Transverse colon (tissue), 4 donors: ENCODE measurements at regions not wholly inside any gene's neighbourhood (a gene's known extent, or its start where the extent isn't known, plus 50 kb on each side); places are given as distances from the start of the nearest gene placed in this dataset.

Experiments
- CTCF ChIP-seq, 5 experiments: fragments of 200-600 bp in 3 of 5; fragments of 450-650 bp in 2 of 5; sonication (generic) in 3 of 5; IDR thresholded peaks; 1 replicate in 2 of 5; 2 replicates in 3 of 5; pipeline ENCODE4 v1.5.1; 2016 to 2017; ENCODE audit warnings: antibody characterized with exemption in 5 of 5, inconsistent platforms in 3 of 5, mild to moderate bottlenecking in 2 of 5, moderate library complexity in 1 of 5
- POLR2AphosphoS5 ChIP-seq, 3 donors: sonication (generic); formaldehyde crosslinking; IDR thresholded peaks; one replicate each; pipeline ENCODE4 v1.6.1; 2016; ENCODE audit warnings: antibody characterized with exemption in 3 of 3

DNA sequence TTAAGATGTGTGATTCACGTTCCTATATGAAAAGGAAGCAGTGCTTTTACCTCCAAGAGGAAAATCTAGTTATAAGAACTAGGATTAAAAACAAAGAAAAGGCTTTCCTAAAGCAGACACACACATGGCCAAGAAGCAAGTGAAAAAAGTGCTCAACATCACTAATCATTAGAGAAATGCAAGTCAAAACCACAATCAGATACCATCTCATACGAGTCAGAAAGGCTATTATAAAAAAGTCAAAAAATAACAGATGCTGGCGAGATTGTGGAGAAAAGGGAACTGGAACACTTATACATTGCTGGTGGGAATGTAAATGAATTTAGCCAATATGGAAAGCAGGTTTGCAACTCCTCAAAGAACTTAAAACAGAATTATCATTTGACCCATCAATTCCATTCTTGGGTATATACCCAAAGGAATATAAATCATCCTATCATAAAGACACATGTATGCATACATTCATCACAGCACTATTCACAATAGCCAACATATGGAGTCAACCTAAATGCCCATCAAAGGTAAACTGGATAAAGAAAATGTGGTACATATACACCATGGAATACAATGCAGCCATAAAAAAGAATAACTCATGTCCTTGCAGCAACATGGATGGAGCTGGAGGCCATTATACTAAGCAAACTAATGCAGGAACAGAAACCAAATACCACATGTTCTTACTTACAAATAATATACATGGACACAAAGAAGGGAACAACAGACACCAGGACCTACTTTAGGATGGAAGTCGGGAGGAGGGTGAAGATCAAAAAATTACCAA, 285.3 kb downstream of the RAD51AP2 start:
- TF ChIP-seq POLR2AphosphoS5 (IDR thresholded peaks at IDR 0.05): no peak
- no peak for TF ChIP-seq CTCF (IDR thresholded peaks at IDR 0.05)
